Left lung (tissue), 4 donors: ENCODE measurements at regions not wholly inside any gene's neighbourhood (a gene's known extent, or its start where the extent isn't known, plus 50 kb on each side); places are given as distances from the start of the nearest gene placed in this dataset.
"Not testable (repeated sequence)": the region's sequence is repeated elsewhere in the genome, so short reads cannot be mapped to it uniquely, and the experiment has no call there.

Source experiments
- ATAC-seq: fragments of 200-7000 bp; cut with Tn5 transposase; one replicate; pipeline ENCODE4 v1.9.1; 2020; ENCODE audit warnings: moderate library complexity
- DNase-seq, 4 donors: peaks; one replicate each; pipeline ENCODE4 v3.0.0-alpha.2; 2013 to 2020
- H3K27ac ChIP-seq, 2 donors: fragments of 200-600 bp; sonication (generic) in 1 of 2; one replicate each; pipeline versions ENCODE4 v1.5.0 to v1.8.0; 2020 to 2021
- H3K27me3 ChIP-seq, 2 donors: fragments of 200-600 bp; sonication (generic) in 1 of 2; one replicate each; pipeline versions ENCODE4 v1.5.0 to v1.8.0; 2020 to 2021
- H3K36me3 ChIP-seq, 2 donors: fragments of 200-600 bp; sonication (generic) in 1 of 2; one replicate each; pipeline versions ENCODE4 v1.5.0 to v1.8.0; 2020 to 2021
- H3K4me1 ChIP-seq, 2 donors: fragments of 200-600 bp; one replicate each; pipeline ENCODE4 v1.8.0; 2021
- H3K4me3 ChIP-seq, 2 donors: fragments of 200-600 bp; sonication (generic) in 1 of 2; one replicate each; pipeline versions ENCODE4 v1.5.0 to v1.8.0; 2020 to 2021; ENCODE audit warnings: mild to moderate bottlenecking in 1 of 2
- H3K9me3 ChIP-seq, 2 donors: fragments of 200-600 bp; sonication (generic) in 1 of 2; one replicate each; pipeline versions ENCODE4 v1.5.0 to v1.8.0; 2020 to 2021
- intact Hi-C, 2 donors: fragments of 100-400 bp; cut with DNase I; formaldehyde crosslinking; loops; one replicate each; pipeline versions ENCODE4 v1.11.2 to v1.14.2; 2022
- TF ChIP-seq, protein P1 (sequence below), 2 donors: fragments of 200-600 bp; sonication (generic) in 1 of 2; IDR thresholded peaks; one replicate each; pipeline versions ENCODE4 v1.5.0 to v1.8.0; 2021; ENCODE audit warnings: antibody characterized with exemption in 2 of 2
- donor health status: DM: no; HTN: yes; CAD: no.
- donor health status: DM: no; HTN: no; CAD: no.

- TF ChIP-seq, protein P1, sequence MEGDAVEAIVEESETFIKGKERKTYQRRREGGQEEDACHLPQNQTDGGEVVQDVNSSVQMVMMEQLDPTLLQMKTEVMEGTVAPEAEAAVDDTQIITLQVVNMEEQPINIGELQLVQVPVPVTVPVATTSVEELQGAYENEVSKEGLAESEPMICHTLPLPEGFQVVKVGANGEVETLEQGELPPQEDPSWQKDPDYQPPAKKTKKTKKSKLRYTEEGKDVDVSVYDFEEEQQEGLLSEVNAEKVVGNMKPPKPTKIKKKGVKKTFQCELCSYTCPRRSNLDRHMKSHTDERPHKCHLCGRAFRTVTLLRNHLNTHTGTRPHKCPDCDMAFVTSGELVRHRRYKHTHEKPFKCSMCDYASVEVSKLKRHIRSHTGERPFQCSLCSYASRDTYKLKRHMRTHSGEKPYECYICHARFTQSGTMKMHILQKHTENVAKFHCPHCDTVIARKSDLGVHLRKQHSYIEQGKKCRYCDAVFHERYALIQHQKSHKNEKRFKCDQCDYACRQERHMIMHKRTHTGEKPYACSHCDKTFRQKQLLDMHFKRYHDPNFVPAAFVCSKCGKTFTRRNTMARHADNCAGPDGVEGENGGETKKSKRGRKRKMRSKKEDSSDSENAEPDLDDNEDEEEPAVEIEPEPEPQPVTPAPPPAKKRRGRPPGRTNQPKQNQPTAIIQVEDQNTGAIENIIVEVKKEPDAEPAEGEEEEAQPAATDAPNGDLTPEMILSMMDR (IDR thresholded peaks at IDR 0.05), result no peak
Observed at GRCh38 chr12:68397566-68398158, 65.5 kb upstream of the MDM1 start.

DNA sequence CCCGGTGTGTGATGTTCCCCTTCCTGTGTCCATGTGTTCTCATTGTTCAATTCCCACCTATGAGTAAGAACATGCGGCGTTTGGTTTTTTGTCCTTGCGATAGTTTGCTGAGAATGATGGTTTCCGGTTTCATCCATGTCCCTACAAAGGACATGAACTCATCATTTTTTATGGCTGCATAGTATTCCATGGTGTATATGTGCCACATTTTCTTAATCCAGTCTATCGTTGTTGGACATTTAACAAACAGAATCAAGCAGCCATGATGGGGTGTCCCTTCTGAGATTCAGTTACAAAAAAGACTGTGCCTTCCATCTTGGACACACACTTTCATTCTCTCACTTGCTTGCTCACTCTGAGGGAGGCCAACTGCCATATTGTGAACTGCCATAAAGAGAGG, 66.5 kb upstream of the MDM1 start:
- H3K27me3 ChIP-seq, H3K27ac ChIP-seq, intact Hi-C loops, H3K4me1 ChIP-seq, ATAC-seq, H3K4me3 ChIP-seq, H3K9me3 ChIP-seq, DNase-seq, H3K36me3 ChIP-seq: not testable (repeated sequence)

More at GRCh38 chr12:68397566-68398158, 65.5 kb upstream of the MDM1 start:
- DNase-seq, result no peak
- intact Hi-C loops, result no loop called here
- Histone ChIP-seq H3K27me3 (no peaks in the 10 kb centered on the region), H3K36me3 (no peaks in the 10 kb centered on the region), H3K9me3 (no peaks in the 10 kb centered on the region), H3K4me1 (peaks cover 0 to 4% of the 10 kb centered on the region in 2 donors), H3K27ac (no peak overlapping the region), H3K4me3 (no peak overlapping the region)
- no peak for ATAC-seq

- no peak overlapping the region for H3K4me3 ChIP-seq
- no peaks in the 10 kb centered on the region for H3K27me3 ChIP-seq
- DNase-seq (peak in 1 of 4 donors; percentile 16), ATAC-seq (no peak)
- no peaks in the 10 kb centered on the region for H3K9me3 ChIP-seq
- no peaks in the 10 kb centered on the region for H3K36me3 ChIP-seq
- peaks cover 0 to 17% of the 10 kb centered on the region in 2 donors for H3K4me1 ChIP-seq
- TF ChIP-seq, protein P1 (IDR thresholded peaks at IDR 0.05), result no peak
- H3K27ac ChIP-seq, result no peak overlapping the region
- intact Hi-C loops, result no loop called here
Observed at GRCh38 chr12:68400226-68400829, 68.2 kb upstream of the MDM1 start.

DNA sequence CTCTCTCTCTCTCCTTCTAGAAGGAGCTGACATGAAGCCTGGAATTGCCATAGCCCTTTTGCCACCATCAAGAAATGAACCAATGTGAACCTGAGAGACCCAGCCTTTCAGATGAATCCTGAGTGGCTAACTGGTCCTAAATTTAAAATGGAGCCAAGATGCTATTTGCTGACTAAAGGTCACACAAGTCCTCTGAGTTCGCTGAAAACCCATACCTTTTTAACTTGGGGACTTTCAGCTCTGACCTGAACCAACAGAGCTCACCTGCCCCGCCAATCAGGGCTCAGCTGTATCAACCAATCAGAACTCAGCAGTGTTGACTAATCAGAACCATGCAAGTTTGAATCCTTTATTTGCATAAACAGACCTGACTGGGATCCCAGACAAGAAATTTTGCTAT, 70.3 kb upstream of the MDM1 start:
- H3K4me1 ChIP-seq, result peaks cover 5 to 37% of the 10 kb centered on the region in 2 donors
- H3K4me3 ChIP-seq, result no peak overlapping the region
- H3K36me3 ChIP-seq, result no peaks in the 10 kb centered on the region
- H3K9me3 ChIP-seq, result no peaks in the 10 kb centered on the region
- H3K27me3 ChIP-seq, result no peaks in the 10 kb centered on the region
- TF ChIP-seq, protein P1 (IDR thresholded peaks at IDR 0.05), result no peak
- no peak for ATAC-seq
- no peak overlapping the region for H3K27ac ChIP-seq
- intact Hi-C loops, result no loop called here
- DNase-seq, result no peak

DNA sequence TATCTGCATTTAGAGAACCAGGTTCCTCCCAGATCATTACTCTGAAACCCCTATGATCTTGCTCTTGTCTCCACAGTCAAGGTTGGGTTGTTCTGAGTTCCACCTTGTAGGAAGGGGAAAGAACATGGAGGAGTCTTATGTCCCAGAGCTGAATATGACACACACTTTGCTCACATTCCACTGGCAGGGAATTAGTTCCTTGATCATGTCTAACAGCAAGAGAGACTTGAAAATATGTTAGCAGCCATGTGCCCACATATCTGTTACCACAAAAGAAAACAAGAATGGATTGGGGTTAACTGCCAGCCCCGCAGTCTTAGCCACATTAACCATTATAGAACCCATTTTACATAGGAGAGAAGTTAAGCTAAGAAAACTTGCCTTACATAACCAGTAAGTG, 71.1 kb upstream of the MDM1 start:
- no peak overlapping the region for H3K4me3 ChIP-seq
- intact Hi-C loops, result no loop called here
- no peaks in the 10 kb centered on the region for H3K27me3 ChIP-seq
- ATAC-seq (no peak), DNase-seq (no peak)
- TF ChIP-seq, protein P1 (IDR thresholded peaks at IDR 0.05), result no peak
- H3K27ac ChIP-seq, result no peak overlapping the region
- H3K36me3 ChIP-seq, result no peaks in the 10 kb centered on the region
- no peaks in the 10 kb centered on the region for H3K9me3 ChIP-seq
- peaks cover 5 to 37% of the 10 kb centered on the region in 2 donors for H3K4me1 ChIP-seq

GRCh38 chr12:68403711-68404110, 71.5 kb upstream of the MDM1 start:
- Histone ChIP-seq H3K27ac (no peak overlapping the region), H3K4me3 (no peak overlapping the region), H3K9me3 (no peaks in the 10 kb centered on the region), H3K36me3 (no peaks in the 10 kb centered on the region), H3K27me3 (no peaks in the 10 kb centered on the region), H3K4me1 (peaks cover 5 to 37% of the 10 kb centered on the region in 2 donors)
- TF ChIP-seq, protein P1 (IDR thresholded peaks at IDR 0.05), result no peak
- DNase-seq, result no peak
- intact Hi-C loops, result no loop called here
- ATAC-seq, result no peak
